HT1080 (cell line): ENCODE measurements at regions not wholly inside any gene's neighbourhood (a gene's known extent, or its start where the extent isn't known, plus 50 kb on each side); places are given as distances from the start of the nearest gene placed in this dataset.
"Not testable (repeated sequence)": the region's sequence is repeated elsewhere in the genome, so short reads cannot be mapped to it uniquely, and the experiment has no call there.

Experiments
- DNase-seq: peaks from one replicate; pipeline ENCODE4 v3.0.0-alpha.2; 2015; ENCODE audit warnings: low read depth

- no peak for DNase-seq
Measured at GRCh38 chr10:61612450-61612849, 50.3 kb upstream of the CABCOCO1 start.

- no peak for DNase-seq
Measured at GRCh38 chr10:61612009-61612408, 50.7 kb upstream of the CABCOCO1 start.

- DNase-seq: no peak
Measured at GRCh38 chr10:61609701-61610100, 53.0 kb upstream of the CABCOCO1 start.

DNA sequence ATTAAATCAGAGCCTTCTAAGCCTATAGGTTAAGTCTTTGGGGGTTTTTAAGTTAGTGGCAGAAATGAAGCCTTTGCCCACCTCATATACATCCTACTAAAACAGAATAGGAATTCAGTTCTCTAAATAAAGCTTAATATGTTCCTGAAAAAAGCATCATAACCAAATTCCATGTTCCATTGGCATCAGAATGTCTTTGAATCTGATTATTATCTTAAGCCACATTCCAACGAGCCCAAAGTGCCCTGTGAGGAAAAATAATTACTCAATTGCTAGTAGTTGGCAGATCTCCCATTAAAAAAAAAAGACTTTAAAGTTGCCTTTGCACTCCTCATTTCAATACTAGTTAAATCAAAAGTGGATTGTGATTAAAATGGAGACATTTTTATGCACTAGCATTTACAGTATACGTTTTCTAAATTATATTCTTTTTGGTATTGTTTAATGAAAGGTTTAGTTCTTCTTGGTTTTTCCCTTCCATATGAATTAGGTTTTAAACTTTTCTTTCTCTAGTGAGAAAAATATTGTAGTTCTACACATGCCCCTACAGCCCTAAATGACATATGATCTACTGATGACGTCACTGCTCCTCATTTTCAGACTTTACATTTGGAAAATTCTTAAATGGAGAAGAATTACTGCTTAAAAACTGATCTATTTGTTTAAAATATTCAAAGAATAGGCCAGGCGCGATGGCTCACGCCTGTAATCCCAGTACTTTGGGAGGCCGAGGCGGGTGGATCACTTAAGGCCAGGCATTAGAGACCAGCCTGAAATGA lies 54.3 kb upstream of the CABCOCO1 start:
- DNase-seq: no peak

DNA sequence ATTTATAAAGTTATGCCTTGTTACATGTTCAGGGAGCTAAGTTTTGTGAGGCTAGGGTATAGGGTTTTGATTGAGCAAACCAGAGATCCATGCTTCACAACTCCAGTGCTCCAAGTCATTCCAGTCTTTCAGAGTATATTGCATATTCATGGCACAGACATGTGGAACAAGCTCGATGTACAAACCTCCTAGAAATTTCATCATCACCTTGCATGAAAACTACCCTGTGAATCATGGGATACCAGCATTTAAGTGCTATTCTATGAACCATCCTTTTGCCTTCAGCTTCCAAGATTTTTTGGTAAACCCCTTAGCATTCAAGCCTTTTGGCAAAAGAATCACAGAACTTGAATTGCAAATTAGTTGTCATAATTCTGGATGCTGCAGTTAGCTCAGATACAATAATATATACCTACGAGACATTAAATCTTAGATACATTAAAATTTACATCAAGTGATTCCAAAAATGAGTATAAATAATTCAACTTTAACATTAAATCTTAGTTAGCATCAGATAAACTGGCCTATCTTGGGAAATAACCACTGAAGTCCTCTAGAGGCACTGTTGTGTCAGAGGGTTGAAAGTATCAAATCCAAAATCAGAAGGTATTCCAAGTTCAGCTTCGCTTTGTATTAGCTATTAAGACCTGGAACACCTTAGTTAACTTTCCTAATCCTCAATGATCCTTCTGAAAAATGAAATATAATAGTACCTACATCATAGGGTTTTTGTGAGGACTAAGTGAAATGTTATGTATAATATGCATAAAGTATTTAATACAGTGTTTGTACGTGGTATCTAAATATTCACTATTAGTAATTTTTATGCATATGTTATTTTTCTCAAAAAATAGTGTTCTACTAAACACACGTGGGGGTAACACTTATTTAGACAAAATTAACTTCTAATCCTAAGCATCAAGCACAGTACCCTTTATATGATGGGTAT lies 55.5 kb upstream of the CABCOCO1 start:
- DNase-seq: no peak

- no peak for DNase-seq
Measured at GRCh38 chr10:61605221-61605620, 57.5 kb upstream of the CABCOCO1 start.

DNA sequence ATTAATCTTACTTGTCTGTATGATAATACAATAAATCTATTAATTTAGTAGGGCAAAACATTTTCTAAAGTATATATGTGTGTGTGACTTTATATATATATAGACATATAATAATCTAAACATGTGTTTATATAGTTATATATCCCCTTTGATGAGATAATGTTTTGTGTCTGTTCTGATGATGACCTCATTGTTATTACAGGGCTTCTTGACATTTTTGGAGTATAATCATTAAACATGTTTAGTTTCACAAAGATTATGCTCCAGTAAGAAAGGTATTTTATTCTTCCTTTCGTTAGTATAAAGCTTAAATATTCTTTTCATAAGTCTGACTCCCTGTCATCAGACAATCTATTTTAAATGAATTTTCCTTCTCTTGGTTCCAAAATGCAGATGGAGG lies 62.3 kb upstream of the CABCOCO1 start:
- no peak for DNase-seq

DNA sequence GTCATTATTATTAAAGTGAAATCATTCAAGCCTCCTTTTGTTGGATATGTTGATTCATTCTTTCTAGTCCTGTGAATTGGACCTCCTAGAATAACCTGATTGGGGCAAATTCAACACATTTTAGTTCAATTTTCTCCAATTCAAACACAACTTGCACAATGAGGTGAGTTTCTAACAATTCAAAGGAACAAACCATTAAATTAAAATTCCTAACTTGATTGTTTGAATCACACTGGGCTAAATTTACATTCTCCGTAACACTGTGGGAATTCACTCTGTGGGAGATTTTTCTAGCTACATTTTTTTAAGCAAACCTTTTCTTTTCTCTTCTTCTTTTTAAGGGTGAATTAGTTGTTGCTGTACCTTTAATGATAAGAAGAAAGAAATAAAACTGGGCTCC lies 68.3 kb upstream of the CABCOCO1 start:
- no peak for DNase-seq

DNA sequence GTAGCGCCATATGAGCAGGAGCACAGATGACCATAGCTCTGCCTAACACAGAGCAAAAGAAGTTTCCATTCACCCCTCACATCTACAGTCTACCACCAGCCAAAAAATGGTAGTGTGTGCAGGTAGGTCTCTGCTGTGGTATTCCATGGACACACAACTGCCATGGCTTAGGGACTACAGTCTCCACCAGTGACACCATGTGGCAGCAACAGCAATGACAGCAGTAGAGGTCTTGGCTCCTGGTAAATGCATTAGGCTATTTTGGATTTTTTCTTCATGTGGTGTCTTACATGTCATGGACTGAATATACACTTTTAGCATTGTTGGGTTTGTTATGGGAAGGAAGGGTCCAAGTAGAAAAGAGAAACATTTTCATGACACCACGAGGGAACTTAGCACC lies 70.1 kb upstream of the CABCOCO1 start:
- DNase-seq: peak; percentile 16

GRCh38 chr10:61589547-61590243 lies 73.0 kb upstream of the CABCOCO1 start:
- DNase-seq: peak; percentile 10

DNA sequence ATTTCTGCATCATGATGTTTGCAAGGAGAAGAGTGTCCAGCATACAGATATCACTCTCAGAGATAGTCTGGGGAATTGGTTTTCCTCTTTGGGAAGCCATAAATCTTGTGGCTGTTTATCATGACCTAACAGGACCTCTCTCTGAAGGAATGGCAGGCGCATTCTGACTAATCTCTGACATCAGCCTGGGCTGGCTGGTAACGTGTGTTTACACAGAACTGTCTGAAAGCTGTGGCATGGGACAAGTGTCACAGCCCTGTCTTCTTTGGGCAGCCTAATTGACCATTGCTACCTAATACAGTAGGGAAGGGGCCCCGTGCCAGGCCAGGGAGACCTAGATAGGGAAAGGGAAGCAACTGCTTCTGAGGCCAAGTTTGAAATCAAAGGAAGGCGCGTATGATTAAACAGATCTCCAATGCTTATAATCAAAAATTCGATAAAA lies 73.9 kb upstream of the CABCOCO1 start:
- DNase-seq: no peak

DNA sequence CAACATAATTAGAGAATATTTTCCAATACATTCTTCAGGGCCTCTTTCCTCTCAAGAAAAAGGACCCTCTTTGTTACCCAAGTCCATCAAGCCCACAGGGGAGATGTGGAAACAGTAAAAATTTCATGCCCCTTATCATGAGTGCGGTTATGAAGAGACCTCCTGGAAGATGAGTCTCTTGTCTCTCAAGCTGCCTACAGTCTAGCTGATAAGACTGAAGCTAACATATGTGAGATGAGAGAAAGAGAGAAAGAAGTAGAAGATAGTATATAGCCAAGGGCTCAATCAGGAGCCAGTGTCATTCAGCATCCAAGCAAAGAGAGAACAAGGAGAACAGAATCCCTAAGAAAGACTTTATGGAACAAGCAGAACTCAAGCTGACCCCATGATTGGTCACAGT lies 75.9 kb upstream of the CABCOCO1 start:
- DNase-seq: no peak

GRCh38 chr10:61580608-61581007 lies 82.1 kb upstream of the CABCOCO1 start:
- peak; percentile 4 for DNase-seq

GRCh38 chr10:61570204-61570603 lies 92.5 kb upstream of the CABCOCO1 start:
- not testable (repeated sequence) for DNase-seq

- no peak for DNase-seq
Measured at GRCh38 chr10:61567729-61568128, 95.0 kb upstream of the CABCOCO1 start.

- no peak for DNase-seq
Measured at GRCh38 chr10:61565819-61566560, 96.7 kb upstream of the CABCOCO1 start.

GRCh38 chr10:61564444-61564843 lies 98.3 kb upstream of the CABCOCO1 start:
- no peak for DNase-seq

DNA sequence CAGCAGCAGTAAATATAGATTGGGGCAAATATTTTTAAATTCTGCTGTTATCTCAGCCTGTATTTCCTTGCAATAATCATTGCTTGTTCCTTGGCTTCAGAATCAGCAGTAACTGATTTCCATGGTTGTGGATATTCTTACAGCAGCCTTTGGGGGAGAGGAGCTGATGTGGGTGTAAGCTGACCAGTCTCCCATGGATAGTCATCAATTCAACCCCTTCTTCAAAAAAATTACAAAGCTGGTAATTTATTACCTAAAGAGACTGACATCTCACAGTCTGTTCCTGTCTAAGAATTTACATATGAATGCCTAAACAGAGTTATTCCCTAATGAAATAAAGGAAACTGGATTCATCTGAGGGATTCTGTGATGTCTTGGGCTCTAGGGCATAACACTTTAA lies 103.1 kb upstream of the CABCOCO1 start:
- no peak for DNase-seq

DNA sequence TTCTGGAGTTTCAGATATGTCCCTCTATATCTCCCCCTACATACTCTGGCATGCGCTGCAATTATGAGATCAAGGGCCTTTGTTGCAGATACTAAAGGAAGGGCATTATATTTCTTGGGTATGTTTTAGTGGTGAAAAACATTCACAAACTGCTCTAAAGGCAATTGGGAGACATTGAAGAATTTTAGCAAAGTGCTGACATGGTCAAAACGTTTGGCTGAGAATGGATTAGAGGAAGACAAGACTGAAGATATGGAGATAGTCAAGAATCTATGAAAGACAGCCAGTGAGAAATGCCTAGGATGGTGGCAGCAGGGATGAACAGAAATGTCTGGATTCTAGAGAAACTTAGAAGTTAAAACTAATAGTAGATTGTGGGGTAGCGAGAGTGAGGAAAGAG lies 104.5 kb upstream of the CABCOCO1 start:
- no peak for DNase-seq

DNA sequence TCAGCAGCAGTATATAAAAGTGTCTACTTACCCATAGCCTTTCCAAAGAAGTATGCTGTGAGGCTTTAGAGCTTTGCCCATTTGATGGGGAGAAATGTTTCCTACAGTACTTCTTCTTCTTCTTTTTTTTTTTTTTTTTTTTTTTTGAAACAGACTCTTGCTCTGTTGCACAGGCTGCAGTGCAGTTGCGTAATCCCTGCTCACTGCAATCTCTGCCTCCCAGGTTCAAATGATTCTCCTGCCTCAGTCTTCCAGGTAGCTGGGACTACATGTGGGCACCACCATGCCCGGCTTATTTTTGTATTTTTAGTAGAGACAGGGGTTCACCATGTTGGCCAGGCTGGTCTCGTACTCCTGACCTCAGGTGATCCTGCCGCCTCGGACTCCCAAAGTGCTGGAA lies 101.7 kb upstream of the TMEM26 start:
- no peak for DNase-seq

DNA sequence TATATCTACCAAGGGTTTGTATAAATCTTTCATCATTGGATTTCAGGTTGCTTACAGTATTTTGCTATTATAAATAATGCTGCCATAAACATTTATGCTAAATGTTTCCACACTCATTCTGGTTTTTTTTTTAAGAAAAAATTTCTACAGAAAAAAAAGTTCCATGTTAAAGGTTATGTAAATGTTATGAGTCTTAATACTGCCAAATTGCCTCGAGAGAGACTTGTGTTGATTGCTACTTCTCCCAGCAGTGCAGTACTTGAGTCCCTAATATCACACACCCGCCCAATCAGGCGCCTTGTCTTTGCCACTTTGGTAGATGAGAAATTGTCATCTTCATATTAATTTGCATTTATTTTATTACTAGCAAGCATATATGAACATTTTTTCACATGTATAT lies 96.7 kb upstream of the TMEM26 start:
- no peak for DNase-seq
